HG03135 (cell line): ENCODE measurements at regions not wholly inside any gene's neighbourhood (a gene's known extent, or its start where the extent isn't known, plus 50 kb on each side); places are given as distances from the start of the nearest gene placed in this dataset.
"Not testable (repeated sequence)": the region's sequence is repeated elsewhere in the genome, so short reads cannot be mapped to it uniquely, and the experiment has no call there.

Experiments
- ATAC-seq: cut with Tn5 transposase; IDR thresholded peaks from one replicate; pipeline ENCODE4 v1.9.1; 2021; ENCODE audit warnings: mild to moderate bottlenecking, moderate library complexity; ENCODE audit not compliant: unreplicated experiment

- no peak for ATAC-seq
Observed at GRCh38 chr13:109297628-109298027, 488.8 kb downstream of the IRS2 start.

GRCh38 chr13:109293166-109293565, 493.2 kb downstream of the IRS2 start:
- ATAC-seq, result no peak

GRCh38 chr13:109288151-109288709, 498.2 kb downstream of the IRS2 start:
- no peak for ATAC-seq

- ATAC-seq, result no peak
Observed at GRCh38 chr13:109287553-109287952, 498.8 kb downstream of the IRS2 start.

GRCh38 chr13:109285586-109285985, 500.8 kb downstream of the IRS2 start:
- ATAC-seq, result no peak

- no peak for ATAC-seq
Observed at GRCh38 chr13:109281903-109282635, 504.3 kb downstream of the IRS2 start.

- no peak for ATAC-seq
Observed at GRCh38 chr13:109281017-109281902, 505.1 kb downstream of the IRS2 start.

- ATAC-seq, result no peak
Observed at GRCh38 chr13:109276261-109276660, 510.1 kb downstream of the IRS2 start.

GRCh38 chr13:109275852-109276251, 510.5 kb downstream of the IRS2 start:
- no peak for ATAC-seq

- no peak for ATAC-seq
Observed at GRCh38 chr13:109275139-109275745, 511.1 kb downstream of the IRS2 start.

GRCh38 chr13:109274188-109274821, 512.1 kb downstream of the IRS2 start:
- ATAC-seq, result no peak

- ATAC-seq, result no peak
Observed at GRCh38 chr13:109273326-109273751, 513.0 kb downstream of the IRS2 start.

GRCh38 chr13:109272595-109273325, 513.6 kb downstream of the IRS2 start:
- ATAC-seq, result no peak

- no peak for ATAC-seq
Observed at GRCh38 chr13:109271555-109272541, 514.5 kb downstream of the IRS2 start.

GRCh38 chr13:109271061-109271460, 515.3 kb downstream of the IRS2 start:
- ATAC-seq, result no peak

- ATAC-seq, result not testable (repeated sequence)
Observed at GRCh38 chr13:109269381-109269780, 517.0 kb downstream of the IRS2 start.

- ATAC-seq, result not testable (repeated sequence)
Observed at GRCh38 chr13:109268492-109268891, 517.9 kb downstream of the IRS2 start.

GRCh38 chr13:109267400-109267799, 519.0 kb downstream of the IRS2 start:
- not testable (repeated sequence) for ATAC-seq

GRCh38 chr13:109265438-109265742, 521.0 kb downstream of the IRS2 start:
- not testable (repeated sequence) for ATAC-seq
